ENCODE measurements at regions not wholly inside any gene's neighbourhood (a gene's known extent, or its start where the extent isn't known, plus 50 kb on each side); places are given as distances from the start of the nearest gene placed in this dataset.

DNA sequence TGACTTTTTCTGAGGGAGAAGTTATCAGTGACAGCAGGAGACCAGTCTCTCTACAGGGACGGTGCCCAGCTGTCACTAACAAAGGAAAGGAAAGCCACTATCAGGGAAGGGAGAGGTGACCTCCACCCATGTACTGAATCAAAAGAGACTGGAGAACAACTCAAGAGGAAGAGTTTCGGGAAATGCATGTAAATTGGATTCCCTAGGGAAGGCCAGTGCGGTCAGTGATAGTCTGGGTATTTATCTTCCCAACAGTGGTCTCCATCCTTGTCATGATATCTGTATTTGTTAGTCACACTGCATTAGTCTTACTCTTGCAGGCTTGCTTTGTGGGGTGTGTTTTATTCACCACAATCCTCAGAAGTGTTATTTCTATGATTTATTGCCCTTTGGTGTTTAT lies 193.4 kb upstream of the KIRREL3 start:
- Histone ChIP-seq H3K27me3 (ENCODE audit: control insufficient read depth, insufficient read depth, low read length) (no peaks in the 10 kb centered on the region), H3K36me3 (ENCODE audit: control insufficient read depth, insufficient read depth, low read length) (no peaks in the 10 kb centered on the region), H3K4me3 (ENCODE audit: low read depth, low read length) (no peak overlapping the region)
- FAIRE-seq (no peak), DNase-seq (ENCODE audit: low read depth) (no peak)
- TF ChIP-seq, protein P1, sequence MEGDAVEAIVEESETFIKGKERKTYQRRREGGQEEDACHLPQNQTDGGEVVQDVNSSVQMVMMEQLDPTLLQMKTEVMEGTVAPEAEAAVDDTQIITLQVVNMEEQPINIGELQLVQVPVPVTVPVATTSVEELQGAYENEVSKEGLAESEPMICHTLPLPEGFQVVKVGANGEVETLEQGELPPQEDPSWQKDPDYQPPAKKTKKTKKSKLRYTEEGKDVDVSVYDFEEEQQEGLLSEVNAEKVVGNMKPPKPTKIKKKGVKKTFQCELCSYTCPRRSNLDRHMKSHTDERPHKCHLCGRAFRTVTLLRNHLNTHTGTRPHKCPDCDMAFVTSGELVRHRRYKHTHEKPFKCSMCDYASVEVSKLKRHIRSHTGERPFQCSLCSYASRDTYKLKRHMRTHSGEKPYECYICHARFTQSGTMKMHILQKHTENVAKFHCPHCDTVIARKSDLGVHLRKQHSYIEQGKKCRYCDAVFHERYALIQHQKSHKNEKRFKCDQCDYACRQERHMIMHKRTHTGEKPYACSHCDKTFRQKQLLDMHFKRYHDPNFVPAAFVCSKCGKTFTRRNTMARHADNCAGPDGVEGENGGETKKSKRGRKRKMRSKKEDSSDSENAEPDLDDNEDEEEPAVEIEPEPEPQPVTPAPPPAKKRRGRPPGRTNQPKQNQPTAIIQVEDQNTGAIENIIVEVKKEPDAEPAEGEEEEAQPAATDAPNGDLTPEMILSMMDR (IDR thresholded peaks at IDR 0.05; ENCODE audit: insufficient read depth, low read length, severe bottlenecking), result no peak

DNA sequence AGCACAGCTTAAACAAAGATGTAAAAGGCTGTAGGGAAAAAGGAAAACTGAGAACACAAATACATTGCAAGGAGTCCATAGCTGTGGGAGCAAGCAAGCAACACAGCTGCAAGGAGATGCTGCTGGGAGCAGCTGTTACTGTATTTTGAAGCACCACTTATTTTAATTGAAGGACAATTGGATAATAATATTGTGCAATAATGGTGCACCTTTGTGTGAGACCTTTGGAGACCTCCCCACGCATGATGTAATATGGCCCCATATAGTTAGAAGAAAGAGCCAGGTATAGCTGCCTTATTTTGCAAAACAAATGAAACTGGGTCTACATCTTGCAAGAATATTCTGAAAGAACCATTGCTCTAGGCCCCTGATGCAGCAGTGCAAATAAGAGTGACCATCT lies 191.1 kb upstream of the KIRREL3 start:
- TF ChIP-seq, protein P1 (IDR thresholded peaks at IDR 0.05; ENCODE audit: insufficient read depth, low read length, severe bottlenecking), result no peak
- Histone ChIP-seq H3K36me3 (ENCODE audit: control insufficient read depth, insufficient read depth, low read length) (no peaks in the 10 kb centered on the region), H3K4me3 (ENCODE audit: low read depth, low read length) (no peak overlapping the region), H3K27me3 (ENCODE audit: control insufficient read depth, insufficient read depth, low read length) (no peaks in the 10 kb centered on the region)
- FAIRE-seq (no peak), DNase-seq (ENCODE audit: low read depth) (no peak)

DNA sequence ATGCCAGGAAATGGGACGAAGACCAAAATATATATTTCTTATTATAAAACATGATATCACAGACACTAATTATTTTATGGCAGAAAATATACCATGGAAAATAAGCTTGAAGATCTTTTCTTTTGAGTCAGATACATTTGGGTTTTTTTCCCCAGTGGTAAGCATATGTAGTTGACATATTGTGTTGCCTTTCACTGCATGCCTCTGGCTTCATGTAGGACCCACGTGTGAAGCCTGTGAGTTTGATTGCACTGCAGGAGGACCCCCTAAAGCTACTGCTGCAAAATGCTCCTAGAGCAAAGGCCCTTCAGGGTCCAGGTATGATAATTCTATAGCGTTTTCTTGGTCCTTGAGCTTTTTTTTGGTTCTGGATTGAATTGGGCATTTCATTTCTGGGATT lies 190.7 kb upstream of the KIRREL3 start:
- DNase-seq (ENCODE audit: low read depth) (no peak), FAIRE-seq (no peak)
- Histone ChIP-seq H3K36me3 (ENCODE audit: control insufficient read depth, insufficient read depth, low read length) (no peaks in the 10 kb centered on the region), H3K4me3 (ENCODE audit: low read depth, low read length) (no peak overlapping the region), H3K27me3 (ENCODE audit: control insufficient read depth, insufficient read depth, low read length) (no peaks in the 10 kb centered on the region)
- TF ChIP-seq, protein P1 (IDR thresholded peaks at IDR 0.05; ENCODE audit: insufficient read depth, low read length, severe bottlenecking), result no peak

DNA sequence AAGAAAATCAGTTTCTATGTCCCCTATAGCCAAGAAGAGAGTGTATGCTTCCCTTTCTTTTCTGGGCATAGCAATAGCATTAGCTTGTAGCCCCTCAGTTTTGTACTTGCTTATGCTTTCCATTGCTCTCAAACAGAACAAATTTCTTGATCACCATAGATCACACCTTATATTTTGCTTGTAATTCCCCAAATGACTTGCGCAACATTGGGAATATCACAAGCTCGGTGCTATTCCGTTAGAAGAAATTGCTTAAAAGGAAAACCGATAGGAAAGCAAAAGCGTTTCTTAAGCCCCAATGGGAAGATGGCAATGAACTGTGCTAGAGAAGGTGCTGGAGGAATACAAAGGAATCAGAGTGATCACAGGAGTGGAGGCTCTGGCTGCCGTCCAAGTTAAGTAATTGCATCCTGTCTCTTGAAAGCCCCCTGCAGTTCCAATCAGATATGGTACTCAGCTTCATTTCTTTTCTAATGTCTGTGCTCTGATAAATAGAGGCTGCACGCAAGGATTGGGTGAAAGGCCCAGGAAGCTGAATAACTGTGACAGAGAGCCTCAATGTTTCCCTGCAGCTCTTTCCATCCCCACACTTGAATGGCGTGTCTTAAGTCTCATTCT lies 182.1 kb upstream of the KIRREL3 start:
- Histone ChIP-seq H3K36me3 (ENCODE audit: control insufficient read depth, insufficient read depth, low read length) (no peaks in the 10 kb centered on the region), H3K4me3 (ENCODE audit: low read depth, low read length) (no peak overlapping the region), H3K27me3 (ENCODE audit: control insufficient read depth, insufficient read depth, low read length) (no peaks in the 10 kb centered on the region)
- no peak for FAIRE-seq
- no peak for DNase-seq (ENCODE audit: low read depth)
- TF ChIP-seq, protein P1 (IDR thresholded peaks at IDR 0.05; ENCODE audit: insufficient read depth, low read length, severe bottlenecking), result no peak

DNA sequence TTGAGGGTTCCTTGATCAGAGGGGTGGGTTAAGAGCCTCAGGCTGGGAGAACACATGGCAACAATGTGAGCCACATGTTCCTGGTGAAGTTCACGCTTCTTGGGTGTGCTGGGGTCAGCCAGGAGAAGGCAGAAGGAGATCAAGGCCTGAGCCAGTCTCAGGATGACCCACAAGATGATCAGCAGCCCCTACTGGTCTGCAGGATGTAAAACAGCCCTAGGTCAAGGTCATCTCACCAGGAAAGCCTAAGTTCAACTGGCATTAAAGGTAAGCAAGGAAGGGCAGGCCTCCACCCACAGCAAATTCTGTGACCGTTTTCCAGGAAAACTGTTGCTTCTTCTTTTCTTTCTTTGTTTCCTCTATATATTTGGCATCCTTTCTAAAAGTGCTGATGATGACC lies 156.7 kb upstream of the KIRREL3 start:
- no peaks in the 10 kb centered on the region for H3K36me3 ChIP-seq (ENCODE audit: control insufficient read depth, insufficient read depth, low read length)
- TF ChIP-seq, protein P1 (IDR thresholded peaks at IDR 0.05; ENCODE audit: insufficient read depth, low read length, severe bottlenecking), result no peak
- no peaks in the 10 kb centered on the region for H3K27me3 ChIP-seq (ENCODE audit: control insufficient read depth, insufficient read depth, low read length)
- no peak overlapping the region for H3K4me3 ChIP-seq (ENCODE audit: low read depth, low read length)
- no peak for DNase-seq (ENCODE audit: low read depth)
- FAIRE-seq, result no peak

DNA sequence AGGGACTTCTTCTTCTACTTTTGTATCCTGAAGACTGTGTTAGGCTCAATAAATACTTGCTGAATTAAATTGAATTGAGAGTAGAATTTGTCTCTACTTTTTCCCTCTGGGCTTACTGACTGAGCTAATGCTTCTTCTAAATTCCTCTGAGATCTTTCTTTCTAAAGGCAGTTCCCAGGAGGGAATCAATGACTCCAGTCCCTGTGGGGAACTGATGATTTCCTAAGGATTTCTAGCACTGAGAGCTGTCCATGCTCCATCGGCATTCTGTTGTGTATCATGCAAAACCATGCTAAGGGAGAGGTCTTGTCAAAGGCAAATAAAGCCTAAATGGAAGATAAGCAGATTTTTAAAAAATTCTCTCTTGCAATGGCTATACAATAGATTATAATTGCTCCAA lies 148.8 kb upstream of the KIRREL3 start:
- no peak for DNase-seq (ENCODE audit: low read depth)
- H3K36me3 ChIP-seq (ENCODE audit: control insufficient read depth, insufficient read depth, low read length), result no peaks in the 10 kb centered on the region
- H3K4me3 ChIP-seq (ENCODE audit: low read depth, low read length), result no peak overlapping the region
- no peaks in the 10 kb centered on the region for H3K27me3 ChIP-seq (ENCODE audit: control insufficient read depth, insufficient read depth, low read length)
- FAIRE-seq, result no peak
- TF ChIP-seq, protein P1 (IDR thresholded peaks at IDR 0.05; ENCODE audit: insufficient read depth, low read length, severe bottlenecking), result no peak

Measured in bronchial epithelial cell (primary cell).